Esophagus squamous epithelium (tissue), 4 donors: ENCODE measurements at regions not wholly inside any gene's neighbourhood (a gene's known extent, or its start where the extent isn't known, plus 50 kb on each side); places are given as distances from the start of the nearest gene placed in this dataset.

ENCODE experiments used
- CTCF ChIP-seq, 6 experiments: fragments of 450-650 bp in 4 of 6; fragments of 200-600 bp in 2 of 6; sonication (generic) in 2 of 6; IDR thresholded peaks; one replicate each; pipeline ENCODE4 v1.5.1; 2016 to 2019; ENCODE audit warnings: antibody characterized with exemption in 6 of 6, mild to moderate bottlenecking in 4 of 6, moderate library complexity in 4 of 6
- POLR2A ChIP-seq, 4 donors: fragments of 450-650 bp; IDR thresholded peaks; one replicate each; pipeline ENCODE4 v1.6.1; 2017; ENCODE audit warnings: antibody characterized with exemption in 4 of 4, mild to moderate bottlenecking in 4 of 4, moderate library complexity in 3 of 4

- TF ChIP-seq CTCF (IDR thresholded peaks at IDR 0.05), result no peak
- TF ChIP-seq POLR2A (IDR thresholded peaks at IDR 0.05), result no peak
Measured at GRCh38 chr9:11366585-11367129, 753.9 kb upstream of the PTPRD start.
